ENCODE measurements at regions not wholly inside any gene's neighbourhood (a gene's known extent, or its start where the extent isn't known, plus 50 kb on each side); places are given as distances from the start of the nearest gene placed in this dataset.

- no peak for DNase-seq (ENCODE audit: low read depth, low spot score)
Observed at GRCh38 chr9:130755377-130756007, 61.9 kb downstream of the EXOSC2 start.

- DNase-seq (ENCODE audit: low read depth, low spot score) = no peak
Observed at GRCh38 chr9:130756037-130756436, 62.5 kb downstream of the EXOSC2 start.

GRCh38 chr9:130756455-130757152 lies 63.0 kb downstream of the EXOSC2 start:
- DNase-seq (ENCODE audit: low read depth, low spot score) = no peak

- DNase-seq (ENCODE audit: low read depth, low spot score) = no peak
Observed at GRCh38 chr9:130759738-130760137, 66.2 kb downstream of the EXOSC2 start.

GRCh38 chr9:130763331-130764171 lies 70.0 kb downstream of the EXOSC2 start:
- DNase-seq (ENCODE audit: low read depth, low spot score) = no peak

- peak; percentile 31 for DNase-seq (ENCODE audit: low read depth, low spot score)
Observed at GRCh38 chr9:130765137-130766020, 69.7 kb upstream of the ABL1 start.

- DNase-seq (ENCODE audit: low read depth, low spot score) = peak; percentile 64
Observed at GRCh38 chr9:130766021-130766926, 68.8 kb upstream of the ABL1 start.

- DNase-seq (ENCODE audit: low read depth, low spot score) = no peak
Observed at GRCh38 chr9:130766927-130767307, 68.1 kb upstream of the ABL1 start.

- no peak for DNase-seq (ENCODE audit: low read depth, low spot score)
Observed at GRCh38 chr9:130768265-130768664, 66.8 kb upstream of the ABL1 start.

GRCh38 chr9:130768891-130769403 lies 66.1 kb upstream of the ABL1 start:
- no peak for DNase-seq (ENCODE audit: low read depth, low spot score)

GRCh38 chr9:130770093-130770492 lies 65.0 kb upstream of the ABL1 start:
- DNase-seq (ENCODE audit: low read depth, low spot score) = no peak

GRCh38 chr9:130770679-130771442 lies 64.2 kb upstream of the ABL1 start:
- peak; percentile 78 for DNase-seq (ENCODE audit: low read depth, low spot score)

- no peak for DNase-seq (ENCODE audit: low read depth, low spot score)
Observed at GRCh38 chr9:130772185-130772584, 62.9 kb upstream of the ABL1 start.

GRCh38 chr9:130774183-130774582 lies 60.9 kb upstream of the ABL1 start:
- DNase-seq (ENCODE audit: low read depth, low spot score) = no peak

- DNase-seq (ENCODE audit: low read depth, low spot score) = no peak
Observed at GRCh38 chr9:130775336-130775991, 59.6 kb upstream of the ABL1 start.

- DNase-seq (ENCODE audit: low read depth, low spot score) = no peak
Observed at GRCh38 chr9:130779153-130779855, 55.8 kb upstream of the ABL1 start.

GRCh38 chr9:130780415-130780814 lies 54.6 kb upstream of the ABL1 start:
- DNase-seq (ENCODE audit: low read depth, low spot score) = no peak

- DNase-seq (ENCODE audit: low read depth, low spot score) = peak; percentile 60
Observed at GRCh38 chr9:130780865-130781504, 54.1 kb upstream of the ABL1 start.
